SK-N-SH (cell line): ENCODE measurements at regions not wholly inside any gene's neighbourhood (a gene's known extent, or its start where the extent isn't known, plus 50 kb on each side); places are given as distances from the start of the nearest gene placed in this dataset.

Experiments
- CTCF ChIA-PET: fragments of 300-600, 350-600 bp; formaldehyde crosslinking; extraction: SDS; loops from one replicate; lab custom pipeline; 2021; lab: Yijun Ruan, JAX
- POLR2A ChIA-PET: fragments of 350-600 bp; sonication (Branson Sonifier 250); formaldehyde crosslinking; extraction: SDS; loops from one replicate; lab custom pipeline; 2020; ENCODE audit warnings: antibody characterized with exemption, inconsistent platforms; lab: Yijun Ruan, JAX
- DNase-seq: peaks from one replicate; pipeline ENCODE4 v3.0.0; 2012
- H2AFZ ChIP-seq: fragments of 200-600 bp; sonication (generic); 2 replicates; pipeline ENCODE4 v1.8.1; 2016; ENCODE audit warnings: antibody characterized with exemption, mild to moderate bottlenecking, low read depth
- H3F3A ChIP-seq: fragments of 200-600 bp; sonication (generic); replicated peaks from 2 replicates; pipeline ENCODE3; 2016; ENCODE audit warnings: antibody characterized with exemption, mild to moderate bottlenecking; ENCODE audit not compliant: insufficient read depth
- H3K27ac ChIP-seq, 2 experiments: fragments of 200-500 bp in 1 of 2; fragments of 200-600 bp in 1 of 2; sonication (Bioruptor generic) in 1 of 2; sonication (generic), shearing (Covaris generic) in 1 of 2; 2 replicates each; pipeline versions ENCODE4 v1.5.1 to v1.6.1; 2014 to 2016; ENCODE audit warnings: low read depth in 2 of 2, inconsistent platforms in 1 of 2, low read length in 1 of 2, mild to moderate bottlenecking in 1 of 2, mixed read lengths in 1 of 2
- H3K27me3 ChIP-seq: fragments of 200-600 bp; sonication (generic), shearing (Covaris generic); 2 replicates; pipeline ENCODE4 v1.6.1; 2016; ENCODE audit warnings: mixed run types; ENCODE audit not compliant: insufficient read depth
- H3K36me3 ChIP-seq, 2 experiments: fragments of 200-500 bp in 1 of 2; fragments of 200-600 bp in 1 of 2; sonication (Bioruptor generic) in 1 of 2; sonication (generic) in 1 of 2; replicated peaks in 1 of 2; 2 replicates each; pipeline versions ENCODE3 to v1.5.1; 2014 to 2016; ENCODE audit warnings: low read length in 1 of 2, mild to moderate bottlenecking in 1 of 2; ENCODE audit not compliant: insufficient read depth in 2 of 2, control insufficient read depth in 1 of 2
- H3K4me1 ChIP-seq, 2 experiments: fragments of 200-500 bp in 1 of 2; fragments of 200-600 bp in 1 of 2; sonication (Bioruptor generic) in 1 of 2; sonication (generic), shearing (Covaris generic) in 1 of 2; 2 replicates each; pipeline versions ENCODE4 v1.5.1 to v1.6.1; 2014 to 2016; ENCODE audit warnings: low read depth in 1 of 2, low read length in 1 of 2, mixed run types in 1 of 2; ENCODE audit not compliant: insufficient read depth in 2 of 2, control insufficient read depth in 1 of 2
- H3K4me2 ChIP-seq: fragments of 200-600 bp; sonication (generic), shearing (Covaris generic); 2 replicates; pipeline ENCODE4 v1.6.1; 2017; ENCODE audit warnings: mixed run types
- H3K4me3 ChIP-seq, 2 experiments: fragments of 200-500 bp in 1 of 2; fragments of 200-600 bp in 1 of 2; sonication (Bioruptor generic) in 1 of 2; sonication (generic), shearing (Covaris generic) in 1 of 2; 2 replicates each; pipeline versions ENCODE4 v1.5.1 to v1.8.1; 2014 to 2016; ENCODE audit warnings: low read depth in 2 of 2, inconsistent platforms in 1 of 2, low read length in 1 of 2, mild to moderate bottlenecking in 1 of 2, mixed read lengths in 1 of 2, moderate library complexity in 1 of 2
- H3K79me2 ChIP-seq: fragments of 200-600 bp; sonication (generic); 2 replicates; pipeline ENCODE4 v1.8.1; 2017; ENCODE audit warnings: mild to moderate bottlenecking; ENCODE audit not compliant: insufficient read depth
- H3K9ac ChIP-seq: fragments of 200-600 bp; sonication (generic); 2 replicates; pipeline ENCODE4 v1.6.1; 2017; ENCODE audit warnings: mixed run types
- H3K9me2 ChIP-seq: fragments of 200-600 bp; sonication (generic); 2 replicates; pipeline ENCODE4 v1.6.1; 2017; ENCODE audit warnings: mixed run types
- H3K9me3 ChIP-seq: fragments of 200-600 bp; sonication (generic); 2 replicates; pipeline ENCODE4 v1.6.1; 2017; ENCODE audit warnings: mixed run types, mild to moderate bottlenecking, moderate library complexity
- H4K20me1 ChIP-seq: fragments of 200-600 bp; sonication (generic); 2 replicates; pipeline ENCODE4 v1.6.1; 2017; ENCODE audit warnings: mild to moderate bottlenecking, mixed run types; ENCODE audit not compliant: insufficient read depth
- CHD2 ChIP-seq: fragments of 150-350 bp; IDR thresholded peaks from 2 replicates; pipeline ENCODE4 v1.6.1; 2018; ENCODE audit warnings: low read length; ENCODE audit not compliant: partially characterized antibody
- CTCF ChIP-seq: fragments of 200-600 bp; sonication (generic); IDR thresholded peaks from 2 replicates; pipeline ENCODE4 v1.6.1; 2017; ENCODE audit warnings: antibody characterized with exemption, mild to moderate bottlenecking, moderate library complexity
- ELF1 ChIP-seq: IDR thresholded peaks from 2 replicates; pipeline ENCODE4 v1.4.0; 2012
- FOXJ3 ChIP-seq: sonication (generic); formaldehyde crosslinking; IDR thresholded peaks from 2 replicates; pipeline ENCODE4 v1.5.1; 2020; ENCODE audit warnings: mild to moderate bottlenecking, missing genetic modification reagents
- FOXM1 ChIP-seq: IDR thresholded peaks from 2 replicates; pipeline ENCODE4 v1.4.0; 2012; ENCODE audit warnings: low read depth, mild to moderate bottlenecking
- GABPA ChIP-seq: IDR thresholded peaks from 2 replicates; pipeline ENCODE4 v1.4.0; 2012; ENCODE audit warnings: low read depth, mild to moderate bottlenecking
- GATA2 ChIP-seq: sonication (generic); formaldehyde crosslinking; IDR thresholded peaks from 2 replicates; pipeline ENCODE4 v1.5.0; 2020; ENCODE audit warnings: mild to moderate bottlenecking, missing genetic modification reagents
- IRF3 ChIP-seq: fragments of 150-350 bp; IDR thresholded peaks from 2 replicates; pipeline ENCODE4 v1.6.1; 2016; ENCODE audit warnings: mild to moderate bottlenecking, low read depth, low read length
- JUND ChIP-seq: IDR thresholded peaks from 2 replicates; pipeline ENCODE4 v1.4.0; 2012
- MEF2A ChIP-seq: IDR thresholded peaks from 2 replicates; pipeline ENCODE4 v1.4.0; 2012; ENCODE audit warnings: low read depth, borderline replicate concordance
- MXI1 ChIP-seq: IDR thresholded peaks from 2 replicates; pipeline ENCODE4 v1.6.1; 2012; ENCODE audit warnings: mild to moderate bottlenecking, low read depth, low read length, improper control_type of control experiment
- NFIC ChIP-seq: IDR thresholded peaks from 2 replicates; pipeline ENCODE4 v1.4.0; 2012; ENCODE audit warnings: borderline replicate concordance
- RAD21 ChIP-seq: IDR thresholded peaks from 2 replicates; pipeline ENCODE4 v1.6.1; 2012; ENCODE audit warnings: mild to moderate bottlenecking, low read length
- RFX5 ChIP-seq: IDR thresholded peaks from 2 replicates; pipeline ENCODE4 v1.6.1; 2012; ENCODE audit warnings: mild to moderate bottlenecking, improper control_type of control experiment, low read length
- RXRA ChIP-seq: IDR thresholded peaks from 2 replicates; pipeline ENCODE4 v1.4.0; 2012; ENCODE audit warnings: low read depth, mild to moderate bottlenecking, borderline replicate concordance
- SIN3A ChIP-seq: IDR thresholded peaks from 2 replicates; pipeline ENCODE4 v1.6.1; 2012; ENCODE audit warnings: low read depth, mild to moderate bottlenecking, low read length, moderate library complexity, borderline replicate concordance
- SMC3 ChIP-seq: IDR thresholded peaks from 2 replicates; pipeline ENCODE4 v1.6.1; 2012; ENCODE audit warnings: low read depth, low read length, improper control_type of control experiment
- TAF1 ChIP-seq: IDR thresholded peaks from 2 replicates; pipeline ENCODE4 v1.6.1; 2012; ENCODE audit warnings: low read depth, mild to moderate bottlenecking, low read length, moderate library complexity, borderline replicate concordance
- TEAD4 ChIP-seq: IDR thresholded peaks from 2 replicates; pipeline ENCODE4 v1.4.0; 2012; ENCODE audit warnings: mild to moderate bottlenecking, borderline replicate concordance; ENCODE audit not compliant: insufficient read depth
- YY1 ChIP-seq: IDR thresholded peaks from 2 replicates; pipeline ENCODE4 v1.4.0; 2012; ENCODE audit warnings: low read depth, mild to moderate bottlenecking
- ZBTB33 ChIP-seq: IDR thresholded peaks from 2 replicates; pipeline ENCODE4 v1.4.0; 2012; ENCODE audit warnings: low read depth, borderline replicate concordance
- WGBS: methylation state at CpG from one replicate; pipeline ENCODE4 v1.1.6; 2017; ENCODE audit warnings: low lambda C conversion rate; 5-methylcytosine and 5-hydroxymethylcytosine counted together

GRCh38 chr16:9665851-9666271, 516.4 kb downstream of the GRIN2A start:
- Histone ChIP-seq H3F3A (no peaks in the 10 kb centered on the region), H4K20me1 (no peaks in the 10 kb centered on the region), H3K27ac (no peak overlapping the region), H3K4me3 (no peak overlapping the region), H3K27me3 (no peaks in the 10 kb centered on the region), H3K9me3 (no peaks in the 10 kb centered on the region), H2AFZ (no peak overlapping the region), H3K4me1 (no peaks in the 10 kb centered on the region), H3K79me2 (no peaks in the 10 kb centered on the region), H3K9ac (no peak overlapping the region), H3K9me2 (no peaks in the 10 kb centered on the region), H3K4me2 (no peak overlapping the region), H3K36me3 (no peaks in the 10 kb centered on the region)
- ChIA-PET POLR2A (no interaction called here), CTCF (interaction anchor here (1.9 to 4.0 kb wide), 2 partner anchors 18 to 407 kb away, joined by 9 to 12 read pairs; no protein-coding TSS in a partner anchor)
- WGBS: 35% methylated on average over 5 of the region's 5 CpGs
- TF ChIP-seq SMC3: no peak
- no peak for TF ChIP-seq FOXJ3
- no peak for TF ChIP-seq MEF2A
- no peak for TF ChIP-seq GATA2 (CRISPR knock-in tag)
- no peak for TF ChIP-seq IRF3
- TF ChIP-seq RFX5: no peak
- no peak for TF ChIP-seq MXI1
- no peak for TF ChIP-seq CHD2
- no peak for TF ChIP-seq GABPA
- no peak for TF ChIP-seq ELF1
- TF ChIP-seq JUND: no peak
- TF ChIP-seq RAD21: no peak
- no peak for TF ChIP-seq TEAD4
- no peak for TF ChIP-seq NFIC
- no peak for TF ChIP-seq FOXM1
- no peak for TF ChIP-seq SIN3A
- no peak for DNase-seq

- H2AFZ ChIP-seq: no peak overlapping the region
- TF ChIP-seq ZBTB33 (no peak), FOXJ3 (no peak), RXRA (no peak), CTCF (no peak), TAF1 (no peak), NFIC (no peak), GATA2 (CRISPR knock-in tag) (no peak), MEF2A (no peak), YY1 (no peak), MXI1 (no peak), SMC3 (no peak)
These were observed 515.3 kb downstream of the GRIN2A start for GRCh38 chr16:9666834-9667480.

More at GRCh38 chr16:9666834-9667480, 515.3 kb downstream of the GRIN2A start:
- Histone ChIP-seq H3K9me2 (no peaks in the 10 kb centered on the region), H3K4me3 (no peak overlapping the region), H3K27me3 (no peaks in the 10 kb centered on the region), H3K27ac (no peak overlapping the region), H3K79me2 (no peaks in the 10 kb centered on the region), H4K20me1 (no peaks in the 10 kb centered on the region), H3K36me3 (no peaks in the 10 kb centered on the region), H3K4me2 (no peak overlapping the region), H3K9me3 (no peaks in the 10 kb centered on the region), H3K4me1 (no peaks in the 10 kb centered on the region), H3K9ac (no peak overlapping the region), H3F3A (no peaks in the 10 kb centered on the region)
- no peak for DNase-seq
- ChIA-PET POLR2A (no interaction called here), CTCF (interaction anchor here (1.0 to 1.9 kb wide), 2 partner anchors 19 to 408 kb away, joined by 4 to 9 read pairs; no protein-coding TSS in a partner anchor)
- 33% methylated on average over 9 of the region's 9 CpGs for WGBS
